Bronchial epithelial cell (primary cell): ENCODE measurements at regions not wholly inside any gene's neighbourhood (a gene's known extent, or its start where the extent isn't known, plus 50 kb on each side); places are given as distances from the start of the nearest gene placed in this dataset.
"Not testable (repeated sequence)": the region's sequence is repeated elsewhere in the genome, so short reads cannot be mapped to it uniquely, and the experiment has no call there.

ENCODE experiments used
- DNase-seq: peaks from one replicate; pipeline ENCODE4 v3.0.0-alpha.2; 2010; ENCODE audit warnings: low read depth
- FAIRE-seq: peaks from 2 replicates; lab custom pipeline; 2011; peaks lifted over from hg19 to GRCh38; lab: Jason Lieb, UNC
- H3K27me3 ChIP-seq: 2 replicates; pipeline ENCODE4 v1.5.1; 2011; ENCODE audit warnings: low read length; ENCODE audit not compliant: control insufficient read depth, insufficient read depth
- H3K36me3 ChIP-seq: 2 replicates; pipeline ENCODE4 v1.5.1; 2011; ENCODE audit warnings: low read length; ENCODE audit not compliant: control insufficient read depth, insufficient read depth
- H3K4me3 ChIP-seq: 2 replicates; pipeline ENCODE4 v1.5.1; 2011; ENCODE audit warnings: mild to moderate bottlenecking, low read depth, low read length, control low read depth
- TF ChIP-seq, protein P1 (sequence below): IDR thresholded peaks from 2 replicates; pipeline ENCODE4 v1.5.1; 2011; ENCODE audit warnings: mild to moderate bottlenecking, moderate library complexity, low read length, control low read depth, inconsistent platforms; ENCODE audit not compliant: insufficient read depth, severe bottlenecking

DNA sequence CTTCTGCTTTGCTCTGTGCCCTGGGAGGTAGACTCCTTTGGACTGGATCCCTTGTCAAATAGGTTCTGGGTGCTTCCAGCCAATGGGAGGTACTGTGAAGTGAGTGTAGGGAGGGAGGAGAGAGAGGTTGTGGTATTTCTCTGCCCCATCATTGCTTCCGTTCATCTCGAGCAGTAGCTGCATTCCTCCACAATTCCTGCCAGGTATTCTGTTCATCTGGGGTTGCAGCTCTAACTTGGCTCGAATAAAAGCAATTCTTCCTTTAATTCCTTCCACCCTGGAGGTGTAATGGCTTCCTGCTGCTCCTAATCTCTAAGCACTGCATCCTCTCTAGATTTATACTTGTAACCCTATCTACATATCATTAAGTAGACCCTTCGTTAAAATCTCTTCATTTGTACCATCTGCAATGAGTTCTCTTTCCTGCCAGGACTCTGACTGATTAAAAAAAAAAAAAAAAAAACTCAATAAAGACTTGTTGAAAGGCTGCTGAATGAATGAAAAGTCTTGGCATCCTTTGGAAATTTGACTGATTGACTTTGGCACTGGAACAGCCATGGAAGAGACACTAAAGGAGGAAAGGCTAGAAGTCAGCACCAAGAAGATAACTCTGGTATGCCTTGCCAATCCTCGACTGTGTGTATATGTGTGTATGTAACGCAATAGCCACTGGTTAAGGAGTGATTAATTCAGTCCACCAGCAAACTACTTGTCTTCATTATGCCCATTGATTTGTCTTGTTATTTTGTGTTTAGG, 616.9 kb upstream of the SOX9 start:
- DNase-seq (no peak), FAIRE-seq (no peak)
- H3K36me3 ChIP-seq = no peaks in the 10 kb centered on the region
- TF ChIP-seq, protein P1, sequence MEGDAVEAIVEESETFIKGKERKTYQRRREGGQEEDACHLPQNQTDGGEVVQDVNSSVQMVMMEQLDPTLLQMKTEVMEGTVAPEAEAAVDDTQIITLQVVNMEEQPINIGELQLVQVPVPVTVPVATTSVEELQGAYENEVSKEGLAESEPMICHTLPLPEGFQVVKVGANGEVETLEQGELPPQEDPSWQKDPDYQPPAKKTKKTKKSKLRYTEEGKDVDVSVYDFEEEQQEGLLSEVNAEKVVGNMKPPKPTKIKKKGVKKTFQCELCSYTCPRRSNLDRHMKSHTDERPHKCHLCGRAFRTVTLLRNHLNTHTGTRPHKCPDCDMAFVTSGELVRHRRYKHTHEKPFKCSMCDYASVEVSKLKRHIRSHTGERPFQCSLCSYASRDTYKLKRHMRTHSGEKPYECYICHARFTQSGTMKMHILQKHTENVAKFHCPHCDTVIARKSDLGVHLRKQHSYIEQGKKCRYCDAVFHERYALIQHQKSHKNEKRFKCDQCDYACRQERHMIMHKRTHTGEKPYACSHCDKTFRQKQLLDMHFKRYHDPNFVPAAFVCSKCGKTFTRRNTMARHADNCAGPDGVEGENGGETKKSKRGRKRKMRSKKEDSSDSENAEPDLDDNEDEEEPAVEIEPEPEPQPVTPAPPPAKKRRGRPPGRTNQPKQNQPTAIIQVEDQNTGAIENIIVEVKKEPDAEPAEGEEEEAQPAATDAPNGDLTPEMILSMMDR = no peak
- H3K4me3 ChIP-seq = no peak overlapping the region
- H3K27me3 ChIP-seq = no peaks in the 10 kb centered on the region

DNA sequence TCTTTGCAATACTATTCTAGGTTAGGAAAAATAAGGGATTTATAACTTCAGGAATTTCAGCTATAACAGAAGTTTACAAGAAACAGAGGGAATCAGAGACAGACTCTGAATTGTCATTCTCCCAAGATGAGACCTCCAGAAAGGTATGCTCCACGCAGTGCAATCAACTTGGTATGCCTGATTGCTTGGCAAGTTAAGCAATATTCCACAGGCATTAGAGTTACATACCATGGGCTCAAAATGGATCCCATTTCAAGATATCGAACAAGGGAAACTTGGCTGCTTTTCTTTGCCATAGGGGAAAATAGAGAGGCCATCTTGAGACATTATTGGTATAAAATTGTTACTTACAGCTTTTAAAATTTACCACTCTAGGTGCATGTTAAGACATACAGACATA, 615.6 kb upstream of the SOX9 start:
- FAIRE-seq (no peak), DNase-seq (no peak)
- no peak overlapping the region for H3K4me3 ChIP-seq
- no peaks in the 10 kb centered on the region for H3K36me3 ChIP-seq
- TF ChIP-seq, protein P1 = no peak
- no peaks in the 10 kb centered on the region for H3K27me3 ChIP-seq

DNA sequence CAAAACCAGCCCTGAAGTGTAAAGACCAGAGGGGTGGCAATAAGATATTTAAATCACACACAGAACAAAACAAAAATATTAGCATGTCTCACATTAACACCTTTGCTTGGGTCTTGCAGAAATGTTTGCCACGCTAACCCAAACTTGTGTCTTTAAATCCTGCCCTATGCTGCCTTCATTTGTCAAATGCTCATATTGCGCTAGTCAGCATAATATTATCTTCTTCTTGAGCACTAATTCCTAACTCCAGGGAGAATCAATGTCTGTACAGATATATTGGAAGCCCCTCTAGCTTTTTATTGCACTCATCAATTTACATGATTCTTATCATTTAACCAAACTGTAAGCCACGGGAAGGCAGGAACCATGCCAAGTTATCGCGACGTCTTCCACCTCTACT, 614.8 kb upstream of the SOX9 start:
- no peak for FAIRE-seq
- DNase-seq = no peak
- Histone ChIP-seq H3K27me3 (no peaks in the 10 kb centered on the region), H3K4me3 (no peak overlapping the region), H3K36me3 (no peaks in the 10 kb centered on the region)
- TF ChIP-seq, protein P1 = no peak

DNA sequence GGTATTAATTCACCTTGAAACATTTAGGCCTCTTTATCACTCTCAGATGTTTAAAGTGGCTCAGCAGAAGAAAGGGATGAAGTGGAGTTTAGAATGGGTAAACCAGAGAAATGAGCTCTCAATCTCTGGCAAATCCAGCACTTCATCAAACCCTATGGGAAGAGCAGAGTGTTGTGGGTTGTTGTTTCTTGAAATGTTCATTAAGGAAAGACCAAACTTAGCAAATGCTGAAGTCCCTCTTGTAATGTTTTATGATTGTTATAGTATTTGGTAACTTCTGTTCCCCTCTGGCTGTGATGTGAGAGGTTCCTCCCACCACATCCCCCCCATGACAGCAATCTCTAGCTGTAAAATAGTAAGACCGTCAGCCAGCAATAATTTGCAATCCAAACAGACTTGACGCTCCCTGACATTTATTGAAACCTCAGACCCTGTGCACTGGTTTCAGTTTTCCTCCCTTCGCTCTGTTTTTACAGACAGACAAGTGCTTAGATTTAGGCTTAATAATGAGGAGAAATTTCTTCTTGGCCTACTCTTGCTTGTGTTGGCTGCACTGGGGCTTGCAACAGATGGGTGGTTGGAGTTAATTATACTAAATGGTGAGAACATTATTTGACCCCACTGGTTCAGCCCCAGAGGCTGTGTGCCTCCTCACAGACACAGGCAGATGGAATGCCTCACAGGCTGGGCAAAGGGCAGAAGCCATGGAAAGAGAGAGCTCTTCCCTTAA, 609.4 kb upstream of the SOX9 start:
- H3K27me3 ChIP-seq = no peaks in the 10 kb centered on the region
- DNase-seq (no peak), FAIRE-seq (no peak)
- H3K36me3 ChIP-seq = no peaks in the 10 kb centered on the region
- TF ChIP-seq, protein P1 = no peak
- H3K4me3 ChIP-seq = no peak overlapping the region

DNA sequence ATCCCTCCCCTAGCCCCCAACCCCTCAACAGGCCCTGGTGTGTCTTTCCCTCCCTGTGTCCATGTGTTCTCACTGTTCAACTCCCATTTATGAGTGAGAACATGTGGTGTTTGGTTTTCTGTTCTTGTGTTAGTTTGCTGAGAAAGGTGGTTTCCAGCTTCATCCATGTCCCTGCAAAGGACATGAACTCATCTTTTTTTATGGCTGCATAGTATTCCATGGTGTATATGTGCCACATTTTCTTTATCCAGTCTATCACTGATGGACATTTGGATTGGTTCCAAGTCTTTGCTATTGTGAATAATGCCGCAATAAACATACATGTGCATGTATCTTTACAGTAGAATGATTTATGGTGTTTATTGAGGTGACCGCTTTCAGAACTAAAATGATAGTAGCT, 607.1 kb upstream of the SOX9 start:
- H3K4me3 ChIP-seq, H3K27me3 ChIP-seq, H3K36me3 ChIP-seq, FAIRE-seq, DNase-seq: not testable (repeated sequence)

DNA sequence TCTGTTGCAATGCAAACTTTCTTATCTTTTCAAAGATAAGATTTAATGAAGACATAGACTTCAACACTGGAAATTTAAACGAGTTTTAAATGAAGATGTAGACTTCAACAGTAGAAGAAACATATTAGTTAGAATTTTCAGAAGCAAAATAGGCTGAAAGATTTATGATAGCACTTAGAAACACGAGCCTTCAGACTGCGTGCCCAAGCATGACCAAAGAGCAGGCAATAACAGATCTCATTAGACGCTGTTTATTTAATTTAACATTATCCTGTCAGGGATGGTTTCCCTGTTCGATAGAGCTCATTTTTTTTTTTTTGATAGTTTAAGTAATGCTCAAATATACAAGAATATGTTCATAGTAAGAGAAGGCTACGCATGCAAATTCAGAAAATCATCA, 604.7 kb upstream of the SOX9 start:
- FAIRE-seq (no peak), DNase-seq (peak; percentile 56)
- no peak overlapping the region for H3K4me3 ChIP-seq
- no peaks in the 10 kb centered on the region for H3K27me3 ChIP-seq
- TF ChIP-seq, protein P1 = no peak
- no peaks in the 10 kb centered on the region for H3K36me3 ChIP-seq
